ENCODE measurements at regions not wholly inside any gene's neighbourhood (a gene's known extent, or its start where the extent isn't known, plus 50 kb on each side); places are given as distances from the start of the nearest gene placed in this dataset.
A peak's percentile ranks its signal among the peaks of the same experiment; 100 is the strongest.

- TF ChIP-seq TRIM25 (IDR thresholded peaks at IDR 0.05; ENCODE audit: borderline replicate concordance) (no peak), ZNF77 (CRISPR knock-in tag; IDR thresholded peaks at IDR 0.05) (no peak), ZEB2 (IDR thresholded peaks at IDR 0.05) (peak; percentile 77), ZNF583 (CRISPR knock-in tag; IDR thresholded peaks at IDR 0.05) (no peak), CREM (IDR thresholded peaks at IDR 0.05; ENCODE audit: low read depth) (peak; percentile 38; the same call in 1 of the 2 replicates), RBM15 (IDR thresholded peaks at IDR 0.05; ENCODE audit: insufficient read depth, low read length) (no peak), LEF1 (IDR thresholded peaks at IDR 0.05) (peak; percentile 84; the same call in 1 of the 2 replicates), ZNF766 (CRISPR knock-in tag; conservative IDR thresholded peaks at IDR 0.05) (peak; percentile 82), TAF15 (IDR thresholded peaks at IDR 0.05; ENCODE audit: low read depth, low read length) (no peak), E2F4 (CRISPR knock-in tag; IDR thresholded peaks at IDR 0.05; ENCODE audit: low read depth) (no peak), TCF3 (CRISPR knock-in tag; IDR thresholded peaks at IDR 0.05) (peak; percentile 27; the same call in 1 of the 2 replicates)
- TF ChIP-seq, protein P1, sequence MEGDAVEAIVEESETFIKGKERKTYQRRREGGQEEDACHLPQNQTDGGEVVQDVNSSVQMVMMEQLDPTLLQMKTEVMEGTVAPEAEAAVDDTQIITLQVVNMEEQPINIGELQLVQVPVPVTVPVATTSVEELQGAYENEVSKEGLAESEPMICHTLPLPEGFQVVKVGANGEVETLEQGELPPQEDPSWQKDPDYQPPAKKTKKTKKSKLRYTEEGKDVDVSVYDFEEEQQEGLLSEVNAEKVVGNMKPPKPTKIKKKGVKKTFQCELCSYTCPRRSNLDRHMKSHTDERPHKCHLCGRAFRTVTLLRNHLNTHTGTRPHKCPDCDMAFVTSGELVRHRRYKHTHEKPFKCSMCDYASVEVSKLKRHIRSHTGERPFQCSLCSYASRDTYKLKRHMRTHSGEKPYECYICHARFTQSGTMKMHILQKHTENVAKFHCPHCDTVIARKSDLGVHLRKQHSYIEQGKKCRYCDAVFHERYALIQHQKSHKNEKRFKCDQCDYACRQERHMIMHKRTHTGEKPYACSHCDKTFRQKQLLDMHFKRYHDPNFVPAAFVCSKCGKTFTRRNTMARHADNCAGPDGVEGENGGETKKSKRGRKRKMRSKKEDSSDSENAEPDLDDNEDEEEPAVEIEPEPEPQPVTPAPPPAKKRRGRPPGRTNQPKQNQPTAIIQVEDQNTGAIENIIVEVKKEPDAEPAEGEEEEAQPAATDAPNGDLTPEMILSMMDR (IDR thresholded peaks at IDR 0.05 in 2 of 3, conservative IDR thresholded peaks at IDR 0.05 in 1 of 3; ENCODE audit: insufficient read depth in 2 of 3, low read depth in 1 of 3, low read length in 3 of 3) = no peak
- TF ChIP-seq, protein P2, sequence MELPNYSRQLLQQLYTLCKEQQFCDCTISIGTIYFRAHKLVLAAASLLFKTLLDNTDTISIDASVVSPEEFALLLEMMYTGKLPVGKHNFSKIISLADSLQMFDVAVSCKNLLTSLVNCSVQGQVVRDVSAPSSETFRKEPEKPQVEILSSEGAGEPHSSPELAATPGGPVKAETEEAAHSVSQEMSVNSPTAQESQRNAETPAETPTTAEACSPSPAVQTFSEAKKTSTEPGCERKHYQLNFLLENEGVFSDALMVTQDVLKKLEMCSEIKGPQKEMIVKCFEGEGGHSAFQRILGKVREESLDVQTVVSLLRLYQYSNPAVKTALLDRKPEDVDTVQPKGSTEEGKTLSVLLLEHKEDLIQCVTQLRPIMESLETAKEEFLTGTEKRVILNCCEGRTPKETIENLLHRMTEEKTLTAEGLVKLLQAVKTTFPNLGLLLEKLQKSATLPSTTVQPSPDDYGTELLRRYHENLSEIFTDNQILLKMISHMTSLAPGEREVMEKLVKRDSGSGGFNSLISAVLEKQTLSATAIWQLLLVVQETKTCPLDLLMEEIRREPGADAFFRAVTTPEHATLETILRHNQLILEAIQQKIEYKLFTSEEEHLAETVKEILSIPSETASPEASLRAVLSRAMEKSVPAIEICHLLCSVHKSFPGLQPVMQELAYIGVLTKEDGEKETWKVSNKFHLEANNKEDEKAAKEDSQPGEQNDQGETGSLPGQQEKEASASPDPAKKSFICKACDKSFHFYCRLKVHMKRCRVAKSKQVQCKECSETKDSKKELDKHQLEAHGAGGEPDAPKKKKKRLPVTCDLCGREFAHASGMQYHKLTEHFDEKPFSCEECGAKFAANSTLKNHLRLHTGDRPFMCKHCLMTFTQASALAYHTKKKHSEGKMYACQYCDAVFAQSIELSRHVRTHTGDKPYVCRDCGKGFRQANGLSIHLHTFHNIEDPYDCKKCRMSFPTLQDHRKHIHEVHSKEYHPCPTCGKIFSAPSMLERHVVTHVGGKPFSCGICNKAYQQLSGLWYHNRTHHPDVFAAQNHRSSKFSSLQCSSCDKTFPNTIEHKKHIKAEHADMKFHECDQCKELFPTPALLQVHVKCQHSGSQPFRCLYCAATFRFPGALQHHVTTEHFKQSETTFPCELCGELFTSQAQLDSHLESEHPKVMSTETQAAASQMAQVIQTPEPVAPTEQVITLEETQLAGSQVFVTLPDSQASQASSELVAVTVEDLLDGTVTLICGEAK (IDR thresholded peaks at IDR 0.05) = 0 out of 2 replicates have a peak, but pooled peaks have one; percentile 14
- TF ChIP-seq, protein P2 (CRISPR knock-in tag; IDR thresholded peaks at IDR 0.05) = no peak
Observed at GRCh38 chr4:128600996-128601871, 208.3 kb upstream of the JADE1 start (continued).
